ENCODE measurements at regions not wholly inside any gene's neighbourhood (a gene's known extent, or its start where the extent isn't known, plus 50 kb on each side); places are given as distances from the start of the nearest gene placed in this dataset.

DNA sequence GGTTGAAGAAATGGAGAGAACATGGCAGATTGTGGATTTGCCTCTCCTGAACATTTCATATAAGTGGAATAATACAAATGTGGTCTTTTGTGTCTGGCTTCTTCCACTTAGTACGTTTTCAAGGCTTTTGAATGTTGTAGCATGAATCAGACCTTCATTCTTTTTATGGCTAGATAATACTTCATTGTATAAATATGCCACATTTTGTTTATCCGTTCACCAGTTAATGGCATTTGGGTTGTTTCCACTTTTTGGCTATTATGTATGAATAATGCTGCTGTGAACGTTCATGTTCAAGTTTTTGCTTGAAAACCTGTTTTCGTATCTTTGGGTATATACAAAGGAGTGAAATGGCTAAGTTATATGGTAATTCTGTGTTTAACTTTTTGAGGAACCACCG, 130.4 kb downstream of the TANC2 start:
- TF ChIP-seq, protein P1, sequence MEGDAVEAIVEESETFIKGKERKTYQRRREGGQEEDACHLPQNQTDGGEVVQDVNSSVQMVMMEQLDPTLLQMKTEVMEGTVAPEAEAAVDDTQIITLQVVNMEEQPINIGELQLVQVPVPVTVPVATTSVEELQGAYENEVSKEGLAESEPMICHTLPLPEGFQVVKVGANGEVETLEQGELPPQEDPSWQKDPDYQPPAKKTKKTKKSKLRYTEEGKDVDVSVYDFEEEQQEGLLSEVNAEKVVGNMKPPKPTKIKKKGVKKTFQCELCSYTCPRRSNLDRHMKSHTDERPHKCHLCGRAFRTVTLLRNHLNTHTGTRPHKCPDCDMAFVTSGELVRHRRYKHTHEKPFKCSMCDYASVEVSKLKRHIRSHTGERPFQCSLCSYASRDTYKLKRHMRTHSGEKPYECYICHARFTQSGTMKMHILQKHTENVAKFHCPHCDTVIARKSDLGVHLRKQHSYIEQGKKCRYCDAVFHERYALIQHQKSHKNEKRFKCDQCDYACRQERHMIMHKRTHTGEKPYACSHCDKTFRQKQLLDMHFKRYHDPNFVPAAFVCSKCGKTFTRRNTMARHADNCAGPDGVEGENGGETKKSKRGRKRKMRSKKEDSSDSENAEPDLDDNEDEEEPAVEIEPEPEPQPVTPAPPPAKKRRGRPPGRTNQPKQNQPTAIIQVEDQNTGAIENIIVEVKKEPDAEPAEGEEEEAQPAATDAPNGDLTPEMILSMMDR (IDR thresholded peaks at IDR 0.05) = no peak
- no peak for TF ChIP-seq POLR2A (IDR thresholded peaks at IDR 0.05)
